ENCODE measurements at regions not wholly inside any gene's neighbourhood (a gene's known extent, or its start where the extent isn't known, plus 50 kb on each side); places are given as distances from the start of the nearest gene placed in this dataset.

- no peak for TF ChIP-seq CTCF (IDR thresholded peaks at IDR 0.05; ENCODE audit: low read depth, low read length)
These were observed 555.2 kb downstream of the ACTL7B start for GRCh38 chr9:108300306-108301287.

GRCh38 chr9:108297073-108297472 lies 558.7 kb downstream of the ACTL7B start:
- H3K27me3 ChIP-seq, result no peaks in the 10 kb centered on the region
- DNase-seq (ENCODE audit: low read depth in 1 of 2, low spot score in 1 of 2), result peak in 1 of 2 donors; percentile 76
- TF ChIP-seq CTCF (IDR thresholded peaks at IDR 0.05; ENCODE audit: low read depth, low read length), result no peak
- H3K27ac ChIP-seq, result no peak overlapping the region
- H3K4me3 ChIP-seq, result no peak overlapping the region
- no peaks in the 10 kb centered on the region for H3K36me3 ChIP-seq
- no peaks in the 10 kb centered on the region for H3K9me3 ChIP-seq (ENCODE audit: low read depth)
- no peaks in the 10 kb centered on the region for H3K4me1 ChIP-seq (ENCODE audit: low read depth)

More at GRCh38 chr9:108300306-108301287, 555.2 kb downstream of the ACTL7B start:
- DNase-seq (ENCODE audit: low read depth in 1 of 2, low spot score in 1 of 2), result no peak
- H3K27ac ChIP-seq, result no peak overlapping the region
- no peaks in the 10 kb centered on the region for H3K9me3 ChIP-seq (ENCODE audit: low read depth)
- no peaks in the 10 kb centered on the region for H3K27me3 ChIP-seq
- no peaks in the 10 kb centered on the region for H3K36me3 ChIP-seq
- no peaks in the 10 kb centered on the region for H3K4me1 ChIP-seq (ENCODE audit: low read depth)
- H3K4me3 ChIP-seq, result no peak overlapping the region

GRCh38 chr9:108296056-108296455 lies 559.7 kb downstream of the ACTL7B start:
- Histone ChIP-seq H3K27ac (no peak overlapping the region), H3K36me3 (no peaks in the 10 kb centered on the region), H3K9me3 (ENCODE audit: low read depth) (no peaks in the 10 kb centered on the region), H3K4me1 (ENCODE audit: low read depth) (no peaks in the 10 kb centered on the region), H3K4me3 (no peak overlapping the region), H3K27me3 (no peaks in the 10 kb centered on the region)
- TF ChIP-seq CTCF (IDR thresholded peaks at IDR 0.05; ENCODE audit: low read depth, low read length), result no peak
- DNase-seq (ENCODE audit: low read depth in 1 of 2, low spot score in 1 of 2), result peak in 1 of 2 donors; percentile 40

GRCh38 chr9:108291586-108291932 lies 564.2 kb downstream of the ACTL7B start:
- H3K4me3 ChIP-seq, result no peak overlapping the region
- H3K27ac ChIP-seq, result no peak overlapping the region
- H3K9me3 ChIP-seq (ENCODE audit: low read depth), result no peaks in the 10 kb centered on the region
- DNase-seq (ENCODE audit: low read depth in 1 of 2, low spot score in 1 of 2), result no peak
- H3K36me3 ChIP-seq, result no peaks in the 10 kb centered on the region
- no peaks in the 10 kb centered on the region for H3K4me1 ChIP-seq (ENCODE audit: low read depth)
- no peaks in the 10 kb centered on the region for H3K27me3 ChIP-seq
- no peak for TF ChIP-seq CTCF (IDR thresholded peaks at IDR 0.05; ENCODE audit: low read depth, low read length)

GRCh38 chr9:108290839-108291585 lies 564.8 kb downstream of the ACTL7B start:
- H3K27ac ChIP-seq, result no peak overlapping the region
- TF ChIP-seq CTCF (IDR thresholded peaks at IDR 0.05; ENCODE audit: low read depth, low read length), result no peak
- H3K36me3 ChIP-seq, result no peaks in the 10 kb centered on the region
- no peak overlapping the region for H3K4me3 ChIP-seq
- H3K27me3 ChIP-seq, result no peaks in the 10 kb centered on the region
- no peaks in the 10 kb centered on the region for H3K4me1 ChIP-seq (ENCODE audit: low read depth)
- H3K9me3 ChIP-seq (ENCODE audit: low read depth), result no peaks in the 10 kb centered on the region
- no peak for DNase-seq (ENCODE audit: low read depth in 1 of 2, low spot score in 1 of 2)
